Right hindlimb (tissue), 1 donor: ENCODE measurements at regions not wholly inside any gene's neighbourhood (a gene's known extent, or its start where the extent isn't known, plus 50 kb on each side); places are given as distances from the start of the nearest gene placed in this dataset.

ENCODE experiments used
- DNase-seq: peaks from one replicate; pipeline ENCODE4 v3.0.0-alpha.2; 2018

- no peak for DNase-seq
These were observed 136.9 kb downstream of the RWDD3 start for GRCh38 chr1:95370691-95371562.

GRCh38 chr1:95371666-95372282 lies 137.8 kb downstream of the RWDD3 start:
- no peak for DNase-seq

DNA sequence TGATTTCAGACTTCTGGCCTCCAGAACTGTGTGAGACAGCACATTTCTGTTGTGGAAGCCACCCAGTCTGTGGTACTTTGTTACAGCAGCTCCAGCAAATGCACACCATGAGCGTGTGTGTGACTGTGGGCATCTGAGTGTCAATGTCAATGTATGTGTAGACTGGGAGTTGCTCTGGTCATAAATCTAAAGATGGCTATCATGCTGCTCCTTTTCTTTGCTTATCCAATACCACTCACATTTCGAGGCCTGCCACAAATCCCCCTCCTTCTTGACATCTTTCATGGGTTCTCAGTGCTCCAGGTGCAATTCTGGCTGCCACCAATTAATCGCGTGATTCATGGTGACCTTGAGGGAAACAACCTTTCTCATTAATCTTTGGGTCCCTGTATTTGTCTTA lies 141.2 kb downstream of the RWDD3 start:
- DNase-seq: no peak

DNA sequence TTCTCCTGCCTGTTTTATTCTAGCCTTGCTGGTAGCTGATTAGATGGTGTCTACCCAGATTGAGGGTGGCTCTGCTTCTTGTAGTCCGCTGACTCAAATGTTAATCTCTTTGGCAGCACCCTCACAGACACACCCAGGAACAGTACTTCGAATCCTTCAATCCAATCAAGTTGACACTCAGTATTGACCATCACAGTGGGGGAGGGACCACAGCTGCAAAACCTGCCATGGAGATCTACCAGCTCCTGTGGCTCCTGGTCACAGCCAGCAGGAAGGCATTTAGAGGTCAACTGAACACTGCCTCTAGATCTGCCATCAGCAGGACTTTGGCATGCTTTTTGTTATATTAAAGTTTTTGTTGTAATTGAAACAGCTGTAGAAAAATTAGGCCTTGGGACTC lies 146.9 kb downstream of the RWDD3 start:
- no peak for DNase-seq

- no peak for DNase-seq
These were observed 148.2 kb downstream of the RWDD3 start for GRCh38 chr1:95382000-95382786.

DNA sequence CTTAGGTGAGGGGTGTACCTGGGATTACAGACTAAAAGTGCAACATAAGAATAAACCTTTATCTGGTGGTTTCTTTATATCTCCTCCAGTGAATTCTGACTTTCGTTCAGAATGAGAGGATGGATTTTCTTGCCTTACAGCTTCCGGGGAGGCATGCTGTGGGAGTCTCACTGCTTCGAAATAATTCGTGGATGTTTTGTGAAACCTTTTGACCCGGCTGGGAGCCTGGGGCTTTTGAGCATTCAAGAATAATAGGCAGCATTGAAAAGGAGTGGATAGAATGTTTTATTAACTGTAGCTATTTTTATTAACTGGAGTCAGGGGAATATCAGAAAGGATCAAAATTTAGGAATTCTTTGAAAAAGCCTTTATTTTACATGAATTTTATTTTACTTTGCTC lies 149.1 kb downstream of the RWDD3 start:
- no peak for DNase-seq

- DNase-seq: peak; percentile 33
These were observed 150.6 kb downstream of the RWDD3 start for GRCh38 chr1:95384567-95384966.

GRCh38 chr1:95386371-95386770 lies 152.4 kb downstream of the RWDD3 start:
- DNase-seq: no peak

DNA sequence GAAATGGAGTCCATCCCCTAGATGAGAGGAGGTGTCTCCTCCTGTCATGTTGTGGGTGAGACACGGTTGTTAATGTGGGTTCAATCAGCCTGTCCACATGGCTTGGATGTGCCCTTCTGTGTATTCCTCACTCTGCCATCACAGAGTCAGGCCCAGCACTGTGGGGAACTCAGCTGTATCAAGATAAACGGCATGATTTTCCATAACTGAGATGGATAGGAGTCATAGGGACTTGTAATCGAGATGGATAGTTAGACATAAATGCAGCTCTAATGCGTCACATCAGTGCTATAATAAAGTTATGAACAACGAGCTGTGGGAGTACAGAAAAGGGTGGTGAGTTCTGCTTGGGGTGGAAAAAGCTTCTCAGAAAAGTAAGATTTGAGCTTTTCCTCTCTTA lies 152.9 kb downstream of the RWDD3 start:
- no peak for DNase-seq

DNA sequence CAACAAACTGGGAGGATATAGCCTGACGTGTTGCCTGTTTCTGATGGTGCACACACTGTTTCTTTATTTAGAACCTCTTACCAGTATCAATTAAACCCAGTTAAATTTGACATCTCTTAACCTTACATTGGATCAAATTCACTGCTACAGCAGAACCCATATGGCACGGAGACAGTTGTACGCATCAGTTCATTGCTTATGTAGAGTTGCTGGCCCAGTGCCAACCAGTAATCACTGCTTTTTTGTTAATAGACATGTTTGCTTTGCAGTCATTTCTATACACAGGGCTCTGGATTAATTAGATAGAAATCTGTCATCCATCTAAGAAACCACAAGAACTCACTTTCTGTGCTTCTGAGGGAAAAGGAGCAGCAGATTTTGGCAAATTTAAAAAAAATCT lies 154.0 kb downstream of the RWDD3 start:
- DNase-seq: no peak

DNA sequence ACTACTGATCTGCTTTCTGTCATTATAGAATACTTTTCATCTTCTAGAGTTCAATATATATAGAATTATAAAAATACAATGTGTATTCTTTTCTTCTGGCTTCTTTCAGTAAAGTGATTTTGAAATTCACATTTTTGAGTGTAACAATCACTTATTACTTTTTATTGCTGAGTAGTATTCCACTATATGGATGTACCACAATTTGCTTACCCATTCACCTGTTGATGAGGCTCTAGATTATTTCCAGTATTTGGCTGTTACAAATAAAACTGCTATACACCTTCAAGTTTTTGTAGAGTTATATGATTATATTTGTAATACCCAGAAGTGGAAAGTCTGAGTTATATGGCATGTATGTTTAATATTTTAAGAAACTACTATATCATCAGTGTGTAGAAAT lies 159.4 kb downstream of the RWDD3 start:
- DNase-seq: no peak

- DNase-seq: no peak
These were observed 162.5 kb downstream of the RWDD3 start for GRCh38 chr1:95396557-95396956.

- DNase-seq: no peak
These were observed 168.8 kb downstream of the RWDD3 start for GRCh38 chr1:95402780-95403179.

- no peak for DNase-seq
These were observed 172.3 kb downstream of the RWDD3 start for GRCh38 chr1:95406279-95406678.

- peak; percentile 21 for DNase-seq
These were observed 173.3 kb downstream of the RWDD3 start for GRCh38 chr1:95407131-95407885.

GRCh38 chr1:95407886-95408291 lies 173.9 kb downstream of the RWDD3 start:
- DNase-seq: peak; percentile 70

DNA sequence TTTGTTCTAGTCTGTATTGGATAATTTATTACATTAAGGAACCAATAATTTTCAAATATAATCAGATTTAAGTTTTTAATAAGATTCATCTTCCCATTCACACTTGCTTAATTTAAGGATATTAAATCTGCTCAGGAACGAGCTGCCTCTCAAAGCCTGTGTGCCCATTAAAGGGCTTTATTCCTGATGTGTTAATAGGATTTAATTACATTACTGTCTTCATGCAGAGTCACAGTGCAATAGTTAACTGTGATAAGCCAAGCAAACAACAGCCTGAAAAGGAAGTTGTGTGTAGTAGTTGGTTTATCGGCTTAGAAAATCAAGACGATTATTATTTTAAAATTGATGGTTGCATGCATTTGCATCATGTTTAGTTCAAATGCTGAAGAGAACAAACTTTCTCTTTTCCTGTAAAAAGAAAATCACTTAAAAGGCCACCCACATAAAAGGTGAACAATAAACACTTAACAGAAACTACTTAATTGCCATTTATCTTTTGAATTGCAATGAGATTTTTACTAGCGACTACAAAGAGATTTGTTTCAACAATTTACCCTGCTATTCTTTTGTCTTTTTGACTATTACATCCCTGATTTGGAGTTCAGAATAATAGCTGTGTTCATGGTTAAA lies 174.6 kb downstream of the RWDD3 start:
- DNase-seq: no peak

DNA sequence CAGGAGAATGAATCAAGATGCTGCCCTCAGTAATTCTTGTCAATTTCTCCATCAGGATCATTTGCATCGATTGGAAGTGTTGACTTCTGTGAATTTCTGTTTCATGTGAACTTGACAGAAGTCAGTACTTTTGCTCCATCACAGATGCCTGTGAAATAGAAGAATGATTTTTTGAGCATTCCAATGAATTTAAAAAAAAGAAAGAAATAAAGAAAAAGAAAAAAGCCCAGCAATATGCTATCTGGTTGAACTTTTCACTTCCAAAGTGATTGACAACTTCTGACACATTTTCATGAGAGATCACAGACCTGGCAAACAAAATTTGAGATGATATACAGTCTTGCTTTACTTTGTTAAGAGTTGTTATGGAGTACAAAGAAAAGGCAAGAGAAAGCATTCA lies 175.3 kb downstream of the RWDD3 start:
- no peak for DNase-seq

GRCh38 chr1:95409901-95410300 lies 175.9 kb downstream of the RWDD3 start:
- DNase-seq: no peak

GRCh38 chr1:95415146-95415545 lies 181.1 kb downstream of the RWDD3 start:
- peak; percentile 19 for DNase-seq

DNA sequence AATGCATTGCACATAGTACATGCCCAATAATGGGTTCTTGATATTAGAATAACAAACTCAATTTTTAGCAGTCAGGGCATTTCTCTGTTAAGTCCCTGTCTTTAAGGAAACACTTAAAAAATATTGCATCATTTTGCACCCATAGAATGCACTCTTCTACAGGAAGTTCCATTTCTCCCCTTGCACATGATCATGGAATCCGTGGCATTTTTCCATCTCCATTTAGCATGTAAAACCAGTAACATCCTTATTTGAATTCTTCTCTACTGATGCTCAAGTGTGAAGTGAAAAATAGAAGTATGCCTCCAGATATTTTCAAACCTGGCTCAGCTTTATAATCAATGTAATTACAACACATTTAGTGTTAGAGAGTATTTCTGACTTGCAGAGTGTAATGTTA lies 192.8 kb downstream of the RWDD3 start:
- DNase-seq: no peak

- DNase-seq: no peak
These were observed 193.5 kb downstream of the RWDD3 start for GRCh38 chr1:95427525-95427924.
